ENCODE measurements at regions not wholly inside any gene's neighbourhood (a gene's known extent, or its start where the extent isn't known, plus 50 kb on each side); places are given as distances from the start of the nearest gene placed in this dataset.
"Not testable (repeated sequence)": the region's sequence is repeated elsewhere in the genome, so short reads cannot be mapped to it uniquely, and the experiment has no call there.

DNA sequence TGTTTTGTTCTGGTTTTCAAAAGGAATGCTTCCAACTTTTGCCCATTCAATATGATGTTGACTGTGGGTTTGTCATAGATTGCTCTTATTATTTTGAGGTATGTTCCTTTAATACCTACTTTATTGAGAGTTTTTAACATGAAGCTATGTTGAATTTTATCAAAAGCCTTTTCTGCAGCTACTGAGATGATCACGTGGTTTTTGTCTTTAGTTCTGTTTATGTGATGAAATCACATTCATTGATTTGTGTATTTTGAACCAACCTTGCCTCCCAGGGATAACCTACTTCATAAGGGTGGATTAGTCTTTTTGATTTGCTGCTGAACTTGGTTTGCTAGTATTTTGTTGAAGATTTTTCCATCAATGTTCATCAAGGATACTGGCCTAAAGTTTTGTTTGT, 92.7 kb upstream of the TCF21 start:
- Mint-ChIP-seq H3K27me3 (peaks cover 3% of the 10 kb centered on the region), H3K27ac (no peak overlapping the region), H3K4me1 (ENCODE audit: low read depth) (no peaks in the 10 kb centered on the region), H3K9me3 (ENCODE audit: low read depth) (peaks cover 6% of the 10 kb centered on the region), H3K36me3 (no peaks in the 10 kb centered on the region), H3K4me3 (no peak overlapping the region)

DNA sequence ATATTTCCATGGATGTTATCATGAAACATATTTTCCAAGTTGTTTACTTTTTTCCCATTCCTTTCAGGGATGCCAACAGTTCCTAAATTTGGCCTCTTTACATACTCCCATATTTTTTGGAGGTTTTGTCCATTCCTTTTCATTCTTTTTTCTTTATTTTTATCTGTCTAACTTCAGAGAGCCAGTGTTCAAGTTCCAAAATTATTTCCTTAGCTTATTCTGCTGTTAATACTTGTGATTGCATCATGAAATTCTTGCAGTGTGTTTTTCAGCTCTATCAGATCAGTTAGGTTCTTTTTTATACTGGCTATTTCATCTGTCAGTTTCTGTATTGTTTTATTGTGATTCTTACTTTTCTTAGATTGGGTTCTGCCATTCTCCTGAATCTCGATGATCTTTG, 89.9 kb upstream of the TCF21 start:
- Mint-ChIP-seq H3K27ac (no peak overlapping the region), H3K36me3 (no peaks in the 10 kb centered on the region), H3K4me1 (ENCODE audit: low read depth) (no peaks in the 10 kb centered on the region), H3K4me3 (no peak overlapping the region), H3K9me3 (ENCODE audit: low read depth) (peaks cover 6% of the 10 kb centered on the region), H3K27me3 (peaks cover 14% of the 10 kb centered on the region)

DNA sequence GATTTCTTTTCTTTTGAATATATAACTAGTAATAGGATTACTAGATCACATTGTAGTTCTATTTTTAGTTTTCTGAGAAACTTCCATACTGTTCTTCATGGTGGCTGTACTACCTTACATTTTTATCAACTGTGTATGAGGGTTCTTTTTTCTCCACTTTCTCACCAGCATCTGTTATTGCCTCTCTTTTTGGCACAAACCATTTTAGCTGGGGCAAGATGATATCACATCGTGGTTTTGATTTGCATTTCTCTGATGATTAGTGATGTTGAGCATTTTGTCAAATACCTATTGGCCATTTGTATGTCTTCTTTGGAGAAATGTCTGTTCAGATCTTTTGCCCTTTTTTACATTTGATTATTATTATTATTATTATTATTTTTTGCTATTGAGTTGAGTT, 86.1 kb upstream of the TCF21 start:
- H3K27ac Mint-ChIP-seq: no peak overlapping the region
- peaks cover 20% of the 10 kb centered on the region for H3K27me3 Mint-ChIP-seq
- H3K4me1 Mint-ChIP-seq (ENCODE audit: low read depth): no peaks in the 10 kb centered on the region
- no peaks in the 10 kb centered on the region for H3K36me3 Mint-ChIP-seq
- H3K9me3 Mint-ChIP-seq (ENCODE audit: low read depth): peaks cover 6% of the 10 kb centered on the region
- no peak overlapping the region for H3K4me3 Mint-ChIP-seq

DNA sequence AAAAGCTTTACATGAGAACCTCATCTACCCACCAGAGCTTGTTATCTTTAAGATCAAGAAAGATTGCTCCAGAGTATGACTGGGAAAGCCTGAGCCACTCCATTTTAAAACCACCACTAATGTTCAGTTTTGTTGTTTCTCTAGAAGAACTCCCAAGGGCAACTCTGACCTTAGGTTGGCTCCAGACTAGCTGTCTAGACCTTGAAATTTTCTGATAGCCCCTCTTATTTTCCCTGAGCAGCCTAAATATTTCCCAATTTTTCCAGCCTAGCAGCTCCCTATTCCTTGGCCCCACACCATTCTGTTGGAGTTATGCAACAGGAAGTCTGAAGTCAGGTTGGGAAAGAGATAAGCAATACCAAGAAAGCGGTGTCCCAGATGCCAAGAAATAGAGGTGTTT, 84.6 kb upstream of the TCF21 start:
- no peak overlapping the region for H3K27ac Mint-ChIP-seq
- H3K36me3 Mint-ChIP-seq: no peaks in the 10 kb centered on the region
- peaks cover 23% of the 10 kb centered on the region for H3K27me3 Mint-ChIP-seq
- H3K4me3 Mint-ChIP-seq: no peak overlapping the region
- H3K9me3 Mint-ChIP-seq (ENCODE audit: low read depth): peaks cover 1% of the 10 kb centered on the region
- H3K4me1 Mint-ChIP-seq (ENCODE audit: low read depth): no peaks in the 10 kb centered on the region

DNA sequence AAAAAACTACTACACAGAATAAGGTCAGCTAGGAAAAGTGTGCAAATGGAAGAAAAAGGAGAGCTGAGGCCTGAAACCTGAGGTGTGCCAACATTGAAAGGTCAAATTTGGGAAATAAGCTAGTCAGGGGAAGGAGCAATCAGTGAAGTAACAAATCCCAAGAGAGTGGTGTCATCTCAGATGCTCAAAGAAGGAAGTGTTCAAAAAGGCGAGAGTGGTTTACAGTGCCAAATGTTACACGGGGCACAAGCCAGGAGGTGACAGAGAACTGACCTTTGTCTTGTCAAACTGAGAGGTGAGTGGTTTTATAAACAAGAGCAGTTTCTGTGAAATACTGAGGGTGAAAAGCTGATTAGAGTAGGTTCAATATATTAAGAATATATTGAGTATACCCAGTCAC, 83.0 kb upstream of the TCF21 start:
- Mint-ChIP-seq H3K36me3 (peaks cover 4% of the 10 kb centered on the region), H3K4me1 (ENCODE audit: low read depth) (no peaks in the 10 kb centered on the region), H3K9me3 (ENCODE audit: low read depth) (peaks cover 3% of the 10 kb centered on the region), H3K4me3 (no peak overlapping the region), H3K27me3 (peaks cover 27% of the 10 kb centered on the region), H3K27ac (no peak overlapping the region)

DNA sequence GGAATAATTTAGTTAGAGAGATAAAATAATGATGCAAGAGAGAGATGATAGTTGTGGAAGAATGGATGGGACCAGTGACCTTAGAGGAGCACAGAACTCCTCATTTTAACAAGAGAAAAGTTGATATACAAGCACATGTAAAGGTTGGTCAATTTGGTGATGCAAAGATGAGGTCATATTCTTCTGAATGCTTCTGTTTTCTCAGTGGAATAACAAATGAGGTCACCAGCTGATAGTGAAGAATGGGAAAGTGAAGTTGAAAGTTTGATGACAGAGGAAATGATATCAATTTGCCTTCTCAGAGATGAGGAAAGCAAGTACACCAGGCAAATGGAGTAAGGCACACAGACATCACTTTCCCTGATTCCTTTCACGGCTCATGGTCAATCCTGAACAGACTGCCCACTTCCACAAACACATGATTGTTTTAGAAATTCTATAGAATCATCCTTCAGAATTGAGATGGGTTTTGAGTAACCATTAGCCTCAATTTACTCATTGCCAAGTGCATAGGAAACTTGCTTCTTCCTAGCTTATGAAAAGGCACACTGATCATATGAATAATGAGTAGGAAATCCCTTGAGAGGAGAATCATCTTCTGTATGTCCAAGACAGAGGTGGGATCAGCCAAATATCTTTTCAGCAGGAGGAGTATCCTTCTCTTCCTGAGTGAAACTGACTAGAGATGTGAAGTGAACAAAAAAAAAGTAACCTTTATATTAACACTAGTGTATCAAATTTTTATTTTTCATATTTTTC, 82.4 kb upstream of the TCF21 start:
- Mint-ChIP-seq H3K4me3 (no peak overlapping the region), H3K4me1 (ENCODE audit: low read depth) (no peaks in the 10 kb centered on the region), H3K36me3 (peaks cover 4% of the 10 kb centered on the region), H3K27me3 (peaks cover 33% of the 10 kb centered on the region), H3K9me3 (ENCODE audit: low read depth) (peaks cover 3% of the 10 kb centered on the region), H3K27ac (no peak overlapping the region)

DNA sequence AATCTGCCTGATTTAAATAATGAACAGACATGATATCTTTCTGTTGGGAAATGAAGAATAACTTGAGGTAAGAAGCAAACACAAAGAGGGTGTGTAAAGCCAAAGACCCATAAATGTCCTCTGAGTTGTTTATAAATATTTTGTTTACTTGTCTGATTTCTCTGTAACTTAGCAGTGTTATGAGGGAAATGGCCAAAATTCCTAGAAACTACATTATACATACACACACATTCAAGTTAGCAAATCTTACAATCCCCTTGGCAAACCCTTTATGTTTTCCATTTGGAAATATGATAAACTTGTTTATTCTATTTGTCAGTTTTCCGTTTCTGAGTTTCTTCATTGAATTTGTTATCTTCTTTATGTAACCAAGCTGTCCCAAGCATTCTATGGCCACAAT, 81.4 kb upstream of the TCF21 start:
- peaks cover 4% of the 10 kb centered on the region for H3K36me3 Mint-ChIP-seq
- no peaks in the 10 kb centered on the region for H3K4me1 Mint-ChIP-seq (ENCODE audit: low read depth)
- peaks cover 3% of the 10 kb centered on the region for H3K9me3 Mint-ChIP-seq (ENCODE audit: low read depth)
- H3K4me3 Mint-ChIP-seq: no peak overlapping the region
- H3K27me3 Mint-ChIP-seq: peaks cover 29% of the 10 kb centered on the region
- no peak overlapping the region for H3K27ac Mint-ChIP-seq

DNA sequence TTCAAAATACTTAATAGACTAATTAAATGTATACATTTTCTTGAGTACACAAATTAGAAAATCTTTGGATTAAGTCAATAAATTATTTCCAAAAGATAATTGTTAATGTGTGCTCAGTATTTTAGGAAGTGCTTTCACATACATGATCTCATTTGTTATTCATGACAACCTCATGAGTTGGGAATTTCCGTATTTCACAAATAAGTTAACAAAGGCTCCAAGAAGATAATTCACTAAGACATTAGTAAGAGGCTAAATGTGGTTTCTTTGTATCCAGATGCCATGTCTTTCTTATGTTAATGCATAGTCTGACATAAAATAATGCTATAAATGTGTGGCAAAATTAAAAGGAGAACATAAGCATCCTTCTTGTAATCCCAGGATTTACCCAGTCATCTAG, 79.5 kb upstream of the TCF21 start:
- H3K9me3 Mint-ChIP-seq (ENCODE audit: low read depth): peaks cover 3% of the 10 kb centered on the region
- no peaks in the 10 kb centered on the region for H3K4me1 Mint-ChIP-seq (ENCODE audit: low read depth)
- H3K4me3 Mint-ChIP-seq: no peak overlapping the region
- H3K36me3 Mint-ChIP-seq: peaks cover 4% of the 10 kb centered on the region
- H3K27me3 Mint-ChIP-seq: peaks cover 28% of the 10 kb centered on the region
- no peak overlapping the region for H3K27ac Mint-ChIP-seq

DNA sequence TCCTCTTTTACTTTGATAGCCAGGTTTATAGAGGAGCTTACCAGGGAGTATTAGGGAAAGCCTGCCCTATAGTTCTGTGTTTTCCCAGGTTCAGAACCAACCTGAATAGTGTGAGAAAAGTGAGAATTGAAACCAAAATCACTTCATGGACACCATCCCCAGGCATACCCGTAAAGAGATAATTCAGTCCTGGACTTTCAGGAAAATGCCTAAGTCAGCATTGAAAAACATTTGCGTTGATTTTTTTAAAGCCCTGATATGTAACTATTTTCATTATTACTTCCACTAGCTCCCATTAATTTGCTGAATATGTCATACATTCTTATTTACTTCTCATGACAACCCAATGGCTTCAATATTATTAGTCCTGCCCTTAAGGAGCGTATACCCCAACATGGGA, 77.4 kb upstream of the TCF21 start:
- peaks cover 4% of the 10 kb centered on the region for H3K36me3 Mint-ChIP-seq
- H3K9me3 Mint-ChIP-seq (ENCODE audit: low read depth): peaks cover 3% of the 10 kb centered on the region
- no peak overlapping the region for H3K4me3 Mint-ChIP-seq
- H3K27ac Mint-ChIP-seq: no peak overlapping the region
- no peaks in the 10 kb centered on the region for H3K4me1 Mint-ChIP-seq (ENCODE audit: low read depth)
- H3K27me3 Mint-ChIP-seq: peaks cover 24% of the 10 kb centered on the region

DNA sequence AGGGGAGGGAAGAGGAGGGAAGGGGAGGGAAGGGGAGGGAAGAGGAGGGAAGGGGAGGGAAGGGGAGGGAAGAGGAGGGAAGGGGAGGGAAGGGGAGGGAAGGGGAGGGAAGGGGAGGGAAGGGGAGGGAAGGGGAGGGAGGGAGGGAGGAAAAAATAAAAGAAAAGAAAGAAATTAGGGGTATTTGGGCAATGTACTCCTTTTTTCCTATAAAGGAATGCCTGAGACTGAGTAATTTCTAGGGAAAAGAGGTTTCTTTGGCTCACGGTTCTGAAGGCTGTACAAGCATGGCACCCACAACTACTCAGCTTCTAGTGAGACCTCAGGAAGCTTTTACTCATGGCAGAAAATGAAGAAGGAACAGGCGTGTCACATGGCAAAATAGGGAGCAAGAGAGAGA, 76.5 kb upstream of the TCF21 start:
- not testable (repeated sequence) for H3K4me1 Mint-ChIP-seq (ENCODE audit: low read depth); H3K36me3 Mint-ChIP-seq; H3K4me3 Mint-ChIP-seq; H3K27ac Mint-ChIP-seq; H3K9me3 Mint-ChIP-seq (ENCODE audit: low read depth)
- peaks cover 22% of the 10 kb centered on the region for H3K27me3 Mint-ChIP-seq

DNA sequence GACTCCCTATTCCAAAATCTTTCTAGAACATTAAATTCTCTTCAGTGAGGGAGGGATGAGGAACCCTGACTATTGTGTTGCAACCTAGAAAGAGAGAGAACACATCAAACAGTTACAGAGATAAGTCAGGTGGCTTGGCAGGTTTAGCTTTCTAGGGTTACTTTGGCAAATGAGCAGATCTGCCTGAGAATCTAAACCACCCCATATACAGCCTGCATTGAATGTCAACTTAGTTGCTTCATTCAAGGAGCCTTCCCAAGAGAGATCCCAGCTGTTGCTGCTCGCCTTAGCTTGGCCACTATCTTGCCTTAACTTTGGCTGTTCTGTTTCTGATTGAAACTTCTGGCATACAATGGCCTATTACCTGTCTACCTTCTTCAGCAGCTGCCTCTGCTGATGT, 74.7 kb upstream of the TCF21 start:
- peaks cover 3% of the 10 kb centered on the region for H3K9me3 Mint-ChIP-seq (ENCODE audit: low read depth)
- peaks cover 21% of the 10 kb centered on the region for H3K27me3 Mint-ChIP-seq
- peaks cover 4% of the 10 kb centered on the region for H3K36me3 Mint-ChIP-seq
- H3K27ac Mint-ChIP-seq: no peak overlapping the region
- H3K4me1 Mint-ChIP-seq (ENCODE audit: low read depth): no peaks in the 10 kb centered on the region
- H3K4me3 Mint-ChIP-seq: no peak overlapping the region

DNA sequence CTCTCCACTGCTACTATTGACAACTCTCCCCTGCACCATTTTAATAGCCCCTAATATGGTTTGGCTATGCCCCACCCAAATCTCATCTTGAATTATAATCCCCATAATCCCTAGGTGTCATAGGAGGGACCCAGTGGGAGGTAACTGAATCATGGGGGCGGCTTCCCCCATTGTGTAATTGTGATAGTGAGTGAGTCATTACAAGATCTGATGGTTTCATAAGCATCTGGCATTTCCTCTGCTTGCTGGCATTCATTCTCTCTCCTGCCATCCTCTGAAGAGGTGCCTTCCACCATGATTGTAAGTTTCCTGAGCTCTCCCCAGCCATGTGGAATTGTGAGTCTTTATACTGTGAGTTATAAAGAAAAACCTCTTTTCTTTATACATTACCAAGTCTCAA, 74.1 kb upstream of the TCF21 start:
- peaks cover 19% of the 10 kb centered on the region for H3K27me3 Mint-ChIP-seq
- H3K4me3 Mint-ChIP-seq: no peak overlapping the region
- H3K9me3 Mint-ChIP-seq (ENCODE audit: low read depth): peaks cover 3% of the 10 kb centered on the region
- H3K36me3 Mint-ChIP-seq: peaks cover 3% of the 10 kb centered on the region
- no peaks in the 10 kb centered on the region for H3K4me1 Mint-ChIP-seq (ENCODE audit: low read depth)
- H3K27ac Mint-ChIP-seq: no peak overlapping the region

DNA sequence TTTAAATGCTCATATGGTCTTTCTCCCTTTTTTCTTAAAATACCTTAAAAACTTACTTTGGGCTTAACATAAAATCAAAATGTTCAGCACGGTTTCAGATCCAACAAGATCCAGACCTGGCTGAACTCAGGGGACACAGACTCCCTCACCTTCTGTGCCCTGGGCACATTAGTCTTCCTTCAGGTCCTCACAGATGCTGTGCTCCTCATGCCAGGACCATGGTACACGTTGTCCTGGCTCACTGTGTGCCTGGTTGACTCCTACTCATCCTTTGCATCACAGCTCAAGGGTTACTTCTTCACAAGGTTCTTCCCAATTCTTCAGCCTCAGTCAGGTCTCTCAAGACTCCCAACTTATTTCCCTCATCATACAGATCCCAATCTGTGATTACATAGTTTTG, 73.6 kb upstream of the TCF21 start:
- H3K36me3 Mint-ChIP-seq: no peaks in the 10 kb centered on the region
- H3K27ac Mint-ChIP-seq: no peak overlapping the region
- H3K27me3 Mint-ChIP-seq: peaks cover 16% of the 10 kb centered on the region
- H3K9me3 Mint-ChIP-seq (ENCODE audit: low read depth): no peaks in the 10 kb centered on the region
- no peak overlapping the region for H3K4me3 Mint-ChIP-seq
- H3K4me1 Mint-ChIP-seq (ENCODE audit: low read depth): no peaks in the 10 kb centered on the region

DNA sequence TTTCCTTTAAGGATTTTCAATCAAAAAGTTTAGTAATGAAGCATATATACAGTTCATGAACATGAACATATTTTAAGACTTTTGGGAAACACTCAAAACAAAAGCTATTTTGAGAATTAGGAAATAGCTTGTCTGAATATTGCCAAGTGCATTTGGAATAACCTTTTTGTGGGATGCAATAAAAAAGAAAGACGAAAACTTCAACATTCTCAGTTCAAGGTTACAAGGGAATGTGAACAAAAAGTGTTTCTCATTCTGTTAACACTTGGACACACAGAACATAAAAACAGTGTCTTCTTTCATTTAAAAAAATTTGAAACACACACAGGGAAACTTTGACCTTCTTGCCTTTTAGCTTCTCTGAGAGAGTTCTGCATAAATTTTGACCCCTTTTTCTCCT, 72.7 kb upstream of the TCF21 start:
- Mint-ChIP-seq H3K9me3 (ENCODE audit: low read depth) (no peaks in the 10 kb centered on the region), H3K27me3 (peaks cover 11% of the 10 kb centered on the region), H3K36me3 (no peaks in the 10 kb centered on the region), H3K4me1 (ENCODE audit: low read depth) (no peaks in the 10 kb centered on the region), H3K4me3 (no peak overlapping the region), H3K27ac (no peak overlapping the region)

DNA sequence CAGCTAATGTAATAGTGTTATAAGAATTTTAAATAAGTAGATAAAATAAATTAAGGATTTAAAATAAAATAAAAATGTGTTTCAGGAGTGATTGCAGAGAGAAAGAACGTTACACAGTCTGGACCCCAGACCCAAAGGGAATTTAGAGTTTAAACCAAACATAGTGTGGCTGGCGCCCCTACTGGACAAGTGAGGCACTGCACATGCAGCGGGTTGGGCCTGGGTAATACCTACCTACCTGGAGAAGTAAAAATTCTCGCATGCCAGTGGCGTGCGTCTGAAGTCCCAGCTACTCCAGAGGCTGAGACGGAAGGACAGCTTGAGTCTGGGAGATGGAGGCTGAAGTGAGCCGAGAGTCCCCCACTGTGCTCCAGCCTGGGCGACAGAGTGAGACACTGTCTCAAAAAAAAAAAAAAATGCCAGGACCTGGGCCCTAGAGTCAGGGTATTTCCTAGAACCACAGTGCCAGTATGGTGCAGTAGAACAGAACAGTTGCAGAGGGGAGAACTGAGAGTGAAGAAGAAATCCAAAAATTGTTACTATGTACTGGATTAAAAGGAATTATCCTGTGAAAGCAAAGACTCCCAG, 71.4 kb upstream of the TCF21 start:
- Mint-ChIP-seq H3K9me3 (ENCODE audit: low read depth) (no peaks in the 10 kb centered on the region), H3K27me3 (peaks cover 4% of the 10 kb centered on the region), H3K36me3 (no peaks in the 10 kb centered on the region), H3K27ac (no peak overlapping the region), H3K4me3 (no peak overlapping the region), H3K4me1 (ENCODE audit: low read depth) (no peaks in the 10 kb centered on the region)

DNA sequence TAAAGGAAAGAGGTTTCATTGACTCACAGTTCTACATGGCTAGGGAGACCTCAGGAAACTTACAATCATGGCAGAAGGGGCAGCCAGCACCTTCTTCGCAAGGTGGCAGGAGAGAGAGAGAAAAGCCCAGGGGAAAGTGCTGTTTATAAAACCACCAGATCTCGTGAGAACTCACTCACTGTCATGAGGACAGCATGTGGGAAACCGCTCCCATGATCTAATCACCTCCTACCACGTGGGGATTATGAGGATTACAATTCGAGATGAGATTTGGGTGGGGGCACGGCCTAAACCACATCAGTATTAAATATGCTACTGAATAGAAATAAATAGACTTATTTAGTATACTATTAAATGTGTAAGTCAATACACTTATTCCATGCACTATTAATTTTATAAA, 70.6 kb upstream of the TCF21 start:
- Mint-ChIP-seq H3K27me3 (peaks cover 1% of the 10 kb centered on the region), H3K9me3 (ENCODE audit: low read depth) (no peaks in the 10 kb centered on the region), H3K4me3 (no peak overlapping the region), H3K4me1 (ENCODE audit: low read depth) (no peaks in the 10 kb centered on the region), H3K36me3 (no peaks in the 10 kb centered on the region), H3K27ac (no peak overlapping the region)
